ENCODE measurements at regions not wholly inside any gene's neighbourhood (a gene's known extent, or its start where the extent isn't known, plus 50 kb on each side); places are given as distances from the start of the nearest gene placed in this dataset.

GRCh38 chr1:57707631-57708030, 283.8 kb upstream of the DAB1 start:
- H3K9me3 ChIP-seq (replicated peaks) = no peaks in the 10 kb centered on the region
- H3K4me3 ChIP-seq = no peak overlapping the region
- no peaks in the 10 kb centered on the region for H3K27me3 ChIP-seq (replicated peaks)
- H3K36me3 ChIP-seq = no peaks in the 10 kb centered on the region
- no peak overlapping the region for H3K27ac ChIP-seq
- H3K4me1 ChIP-seq (replicated peaks) = no peaks in the 10 kb centered on the region
- no peak for DNase-seq (ENCODE audit: low read depth in 1 of 2, low spot score in 2 of 2)

- H3K36me3 ChIP-seq = no peaks in the 10 kb centered on the region
- no peaks in the 10 kb centered on the region for H3K27me3 ChIP-seq (replicated peaks)
- no peak for DNase-seq (ENCODE audit: low read depth in 1 of 2, low spot score in 2 of 2)
- H3K9me3 ChIP-seq (replicated peaks) = no peaks in the 10 kb centered on the region
- H3K4me3 ChIP-seq = no peak overlapping the region
- no peak overlapping the region for H3K27ac ChIP-seq
- H3K4me1 ChIP-seq (replicated peaks) = no peaks in the 10 kb centered on the region
These were observed 281.0 kb upstream of the DAB1 start for GRCh38 chr1:57704811-57705210.

DNA sequence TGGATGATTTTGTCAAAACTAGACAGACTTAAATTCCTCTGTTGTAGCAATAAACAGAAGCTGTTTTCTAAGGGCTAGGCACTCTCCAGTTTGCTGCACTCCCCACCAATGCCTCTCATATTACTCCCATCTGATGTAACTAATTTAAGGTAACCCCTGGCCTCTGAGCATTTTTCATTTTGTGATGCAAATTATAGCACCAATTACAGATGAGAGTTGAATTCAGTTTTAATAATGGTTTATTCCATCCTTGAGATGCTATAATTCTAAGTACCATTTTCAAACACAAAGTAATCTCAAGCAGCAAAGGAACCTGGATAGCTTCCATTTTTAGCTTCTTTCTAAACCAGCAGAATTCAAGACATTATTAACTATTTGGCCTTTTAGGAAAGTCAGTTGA, 280.4 kb upstream of the DAB1 start:
- no peaks in the 10 kb centered on the region for H3K27me3 ChIP-seq (replicated peaks)
- no peaks in the 10 kb centered on the region for H3K4me1 ChIP-seq (replicated peaks)
- no peak for DNase-seq (ENCODE audit: low read depth in 1 of 2, low spot score in 2 of 2)
- no peaks in the 10 kb centered on the region for H3K9me3 ChIP-seq (replicated peaks)
- H3K27ac ChIP-seq = no peak overlapping the region
- no peaks in the 10 kb centered on the region for H3K36me3 ChIP-seq
- no peak overlapping the region for H3K4me3 ChIP-seq

- Histone ChIP-seq H3K4me3 (no peak overlapping the region), H3K27me3 (replicated peaks) (no peaks in the 10 kb centered on the region), H3K9me3 (replicated peaks) (no peaks in the 10 kb centered on the region), H3K27ac (no peak overlapping the region), H3K4me1 (replicated peaks) (no peaks in the 10 kb centered on the region), H3K36me3 (no peaks in the 10 kb centered on the region)
- no peak for DNase-seq (ENCODE audit: low read depth in 1 of 2, low spot score in 2 of 2)
These were observed 273.0 kb upstream of the DAB1 start for GRCh38 chr1:57696904-57697303.

DNA sequence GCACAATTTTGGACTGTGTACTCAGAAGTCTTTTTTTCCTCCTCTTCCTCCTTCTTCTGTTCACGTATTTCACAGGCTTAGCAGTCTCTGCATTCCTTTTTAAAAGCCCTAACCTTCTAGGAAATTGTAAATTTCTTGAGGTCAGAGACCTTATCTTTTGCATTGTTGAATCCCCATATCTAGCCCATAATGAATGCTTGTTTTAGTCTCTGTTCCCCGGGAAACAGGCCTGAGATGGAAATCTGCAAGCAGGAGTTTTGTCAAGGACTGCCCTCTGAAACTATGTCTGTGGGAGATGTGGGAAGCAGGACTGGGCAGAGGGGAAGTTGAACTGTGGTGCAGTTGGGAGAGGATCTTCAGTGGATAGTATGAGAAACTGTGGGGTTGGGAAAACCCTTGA, 272.2 kb upstream of the DAB1 start:
- DNase-seq (ENCODE audit: low read depth in 1 of 2, low spot score in 2 of 2) = no peak
- no peaks in the 10 kb centered on the region for H3K36me3 ChIP-seq
- H3K27me3 ChIP-seq (replicated peaks) = no peaks in the 10 kb centered on the region
- no peaks in the 10 kb centered on the region for H3K9me3 ChIP-seq (replicated peaks)
- no peak overlapping the region for H3K4me3 ChIP-seq
- no peaks in the 10 kb centered on the region for H3K4me1 ChIP-seq (replicated peaks)
- no peak overlapping the region for H3K27ac ChIP-seq

DNA sequence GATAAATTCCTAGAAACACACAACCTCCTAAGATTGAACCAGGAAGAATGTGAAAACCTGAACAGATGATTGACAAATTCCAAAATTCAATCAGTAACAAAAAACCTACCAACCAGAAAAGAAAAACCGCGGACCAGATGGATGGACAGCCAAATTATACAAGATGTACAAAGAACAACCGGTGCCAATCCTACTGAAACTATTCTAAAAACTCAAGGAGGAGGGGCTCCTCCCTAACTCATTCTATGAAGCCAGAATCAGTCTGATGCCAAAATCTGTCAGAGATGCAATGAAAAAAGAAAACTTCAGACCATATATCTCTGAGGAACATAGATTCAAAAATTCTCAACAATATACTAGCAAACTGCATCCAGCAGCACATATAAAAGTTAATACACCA, 262.4 kb upstream of the DAB1 start:
- Histone ChIP-seq H3K36me3 (no peaks in the 10 kb centered on the region), H3K4me1 (replicated peaks) (no peaks in the 10 kb centered on the region), H3K27me3 (replicated peaks) (no peaks in the 10 kb centered on the region), H3K4me3 (no peak overlapping the region), H3K9me3 (replicated peaks) (no peaks in the 10 kb centered on the region), H3K27ac (no peak overlapping the region)
- no peak for DNase-seq (ENCODE audit: low read depth in 1 of 2, low spot score in 2 of 2)

GRCh38 chr1:57683037-57683942, 259.4 kb upstream of the DAB1 start:
- no peak for DNase-seq (ENCODE audit: low read depth in 1 of 2, low spot score in 2 of 2)
- Histone ChIP-seq H3K4me3 (no peak overlapping the region), H3K36me3 (no peaks in the 10 kb centered on the region), H3K4me1 (replicated peaks) (no peaks in the 10 kb centered on the region), H3K27me3 (replicated peaks) (no peaks in the 10 kb centered on the region), H3K27ac (no peak overlapping the region), H3K9me3 (replicated peaks) (no peaks in the 10 kb centered on the region; the same call in 1 of the 2 replicates)

GRCh38 chr1:57678138-57678537, 254.3 kb upstream of the DAB1 start:
- H3K27me3 ChIP-seq (replicated peaks) = no peaks in the 10 kb centered on the region
- H3K36me3 ChIP-seq = no peaks in the 10 kb centered on the region
- no peaks in the 10 kb centered on the region for H3K4me1 ChIP-seq (replicated peaks)
- H3K27ac ChIP-seq = no peak overlapping the region
- no peaks in the 10 kb centered on the region; the same call in 1 of the 2 replicates for H3K9me3 ChIP-seq (replicated peaks)
- no peak for DNase-seq (ENCODE audit: low read depth in 1 of 2, low spot score in 2 of 2)
- no peak overlapping the region for H3K4me3 ChIP-seq

- no peak overlapping the region for H3K4me3 ChIP-seq
- no peaks in the 10 kb centered on the region for H3K36me3 ChIP-seq
- no peaks in the 10 kb centered on the region for H3K27me3 ChIP-seq (replicated peaks)
- H3K4me1 ChIP-seq (replicated peaks) = no peaks in the 10 kb centered on the region
- no peak for DNase-seq (ENCODE audit: low read depth in 1 of 2, low spot score in 2 of 2)
- H3K9me3 ChIP-seq (replicated peaks) = no peaks in the 10 kb centered on the region; the same call in 1 of the 2 replicates
- H3K27ac ChIP-seq = no peak overlapping the region
These were observed 251.9 kb upstream of the DAB1 start for GRCh38 chr1:57675776-57676175.

DNA sequence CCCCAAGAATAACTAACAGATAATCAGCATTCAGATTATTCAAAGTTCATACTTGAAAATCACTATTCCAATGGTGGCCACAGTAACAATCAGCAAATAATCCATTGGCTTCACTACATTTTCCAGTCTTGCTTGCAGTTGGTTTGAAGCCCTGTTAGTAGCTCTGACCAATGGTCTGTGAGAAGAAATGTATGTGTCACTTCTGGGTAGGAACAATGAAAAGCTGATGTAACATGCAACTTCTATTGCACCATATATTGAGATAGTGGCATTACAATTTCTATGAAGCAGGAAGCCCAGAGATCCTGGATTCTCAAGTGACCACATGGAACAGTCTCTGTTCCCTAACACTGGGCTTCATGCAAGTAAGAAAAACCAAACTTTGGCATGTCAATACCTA, 250.9 kb upstream of the DAB1 start:
- Histone ChIP-seq H3K4me1 (replicated peaks) (no peaks in the 10 kb centered on the region), H3K27ac (no peak overlapping the region), H3K9me3 (replicated peaks) (no peaks in the 10 kb centered on the region), H3K4me3 (no peak overlapping the region), H3K36me3 (no peaks in the 10 kb centered on the region), H3K27me3 (replicated peaks) (no peaks in the 10 kb centered on the region)
- no peak for DNase-seq (ENCODE audit: low read depth in 1 of 2, low spot score in 2 of 2)

DNA sequence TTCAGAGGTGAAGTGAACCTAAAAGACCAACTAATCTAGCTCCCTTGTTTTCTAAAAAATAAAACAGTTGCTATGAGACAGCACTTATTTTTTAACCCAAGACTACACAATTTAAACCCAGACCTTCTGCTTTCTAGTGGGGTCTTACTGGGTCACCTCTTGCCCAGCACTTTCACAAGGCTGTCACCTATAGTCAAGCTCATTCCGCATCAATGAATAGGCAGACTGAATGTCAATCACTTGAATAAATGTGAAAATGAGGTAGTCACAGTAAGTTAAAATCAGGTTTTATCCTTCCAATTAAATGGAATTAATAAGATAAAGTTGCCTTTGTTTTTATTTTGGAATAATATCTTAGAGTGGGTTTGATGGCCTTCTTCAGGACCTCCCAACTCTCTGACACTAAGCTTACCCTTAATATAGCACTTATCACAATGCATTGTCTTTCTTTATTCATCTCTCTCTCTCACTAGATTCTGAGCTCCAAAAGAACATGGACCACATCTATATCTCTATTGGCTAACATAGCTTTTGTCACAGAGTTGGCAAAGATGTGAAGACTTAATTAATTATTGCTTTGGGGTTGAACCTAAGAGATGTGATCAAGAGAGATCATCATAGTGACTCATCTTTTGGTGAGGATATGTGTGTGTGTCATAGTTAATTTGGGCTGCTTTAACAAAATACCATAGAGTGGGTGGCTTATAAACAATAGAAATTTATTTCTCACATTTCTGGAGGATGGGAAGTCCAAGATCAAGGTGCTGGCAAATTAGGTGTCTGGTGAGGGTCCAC, 248.7 kb upstream of the DAB1 start:
- Histone ChIP-seq H3K36me3 (no peaks in the 10 kb centered on the region), H3K4me1 (replicated peaks) (no peaks in the 10 kb centered on the region), H3K9me3 (replicated peaks) (no peaks in the 10 kb centered on the region), H3K27ac (no peak overlapping the region), H3K27me3 (replicated peaks) (no peaks in the 10 kb centered on the region), H3K4me3 (no peak overlapping the region)
- DNase-seq (ENCODE audit: low read depth in 1 of 2, low spot score in 2 of 2) = no peak

DNA sequence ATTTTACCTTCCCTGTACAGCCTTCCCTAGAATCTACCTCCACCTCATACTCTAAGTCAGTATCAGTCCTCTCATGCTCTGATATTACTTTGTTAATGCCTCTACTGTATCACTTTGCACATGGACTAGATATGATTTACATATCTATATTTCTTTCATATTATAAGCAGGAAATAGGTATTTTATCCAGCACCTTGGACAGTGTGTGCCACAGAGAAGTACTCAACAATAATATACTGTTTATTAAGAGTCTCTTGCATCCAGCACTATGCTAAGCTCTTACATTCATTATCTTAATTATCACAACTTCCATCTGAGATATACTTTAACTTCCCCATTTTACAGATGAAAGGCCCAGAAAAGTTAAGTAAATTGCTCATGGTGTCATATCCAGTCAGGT, 247.9 kb upstream of the DAB1 start:
- no peak for DNase-seq (ENCODE audit: low read depth in 1 of 2, low spot score in 2 of 2)
- H3K27ac ChIP-seq = no peak overlapping the region
- no peaks in the 10 kb centered on the region for H3K4me1 ChIP-seq (replicated peaks)
- no peaks in the 10 kb centered on the region for H3K36me3 ChIP-seq
- no peak overlapping the region for H3K4me3 ChIP-seq
- no peaks in the 10 kb centered on the region for H3K27me3 ChIP-seq (replicated peaks)
- H3K9me3 ChIP-seq (replicated peaks) = no peaks in the 10 kb centered on the region

GRCh38 chr1:57659804-57660203, 235.9 kb upstream of the DAB1 start:
- no peaks in the 10 kb centered on the region for H3K36me3 ChIP-seq
- no peaks in the 10 kb centered on the region for H3K9me3 ChIP-seq (replicated peaks)
- H3K27me3 ChIP-seq (replicated peaks) = no peaks in the 10 kb centered on the region
- no peaks in the 10 kb centered on the region for H3K4me1 ChIP-seq (replicated peaks)
- no peak overlapping the region for H3K4me3 ChIP-seq
- H3K27ac ChIP-seq = no peak overlapping the region
- no peak for DNase-seq (ENCODE audit: low read depth in 1 of 2, low spot score in 2 of 2)

DNA sequence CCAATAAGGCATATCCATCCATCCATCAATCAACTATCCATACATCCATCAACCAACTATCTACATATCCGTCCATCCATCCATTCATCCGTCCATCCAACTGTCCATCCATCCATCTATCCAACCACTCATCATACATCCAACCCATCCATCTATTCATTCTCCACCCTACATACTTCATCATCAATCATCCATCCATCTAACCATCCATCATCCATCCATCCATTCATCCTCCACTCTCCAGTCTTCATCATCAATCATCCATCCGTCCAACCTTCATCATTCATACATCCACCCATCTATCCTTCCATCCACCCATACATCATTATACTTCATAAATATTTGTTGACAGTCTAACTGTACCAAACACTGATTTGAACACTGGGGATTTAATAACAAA, 231.3 kb upstream of the DAB1 start:
- no peaks in the 10 kb centered on the region for H3K9me3 ChIP-seq (replicated peaks)
- no peak for DNase-seq (ENCODE audit: low read depth in 1 of 2, low spot score in 2 of 2)
- H3K4me3 ChIP-seq = no peak overlapping the region
- H3K36me3 ChIP-seq = no peaks in the 10 kb centered on the region
- no peak overlapping the region for H3K27ac ChIP-seq
- H3K4me1 ChIP-seq (replicated peaks) = no peaks in the 10 kb centered on the region
- no peaks in the 10 kb centered on the region for H3K27me3 ChIP-seq (replicated peaks)

All from SJSA1 (cell line).